Gastroesophageal sphincter (tissue), 4 donors: ENCODE measurements at regions not wholly inside any gene's neighbourhood (a gene's known extent, or its start where the extent isn't known, plus 50 kb on each side); places are given as distances from the start of the nearest gene placed in this dataset.

ENCODE experiments used
- ATAC-seq: fragments of 150-250 bp; one replicate; pipeline ENCODE4 v1.9.1; 2016; ENCODE audit warnings: mild to moderate bottlenecking, moderate library complexity
- H3K27ac ChIP-seq, 4 donors: fragments of 200-600 bp; sonication (generic) in 3 of 4; 1 replicate in 3 of 4; 2 replicates in 1 of 4; pipeline ENCODE4 v1.5.1; 2016 to 2019
- H3K27me3 ChIP-seq: fragments of 200-600 bp; sonication (generic); one replicate; pipeline ENCODE4 v1.5.1; 2019
- H3K36me3 ChIP-seq, 2 donors: fragments of 200-600 bp; sonication (generic); one replicate each; pipeline ENCODE4 v1.5.1; 2019; ENCODE audit warnings: control low read depth in 1 of 2
- H3K4me1 ChIP-seq, 3 donors: fragments of 200-600 bp; sonication (generic); 1 replicate in 2 of 3; 2 replicates in 1 of 3; pipeline ENCODE4 v1.5.1; 2016 to 2019; ENCODE audit warnings: control low read depth in 2 of 3
- H3K4me3 ChIP-seq, 2 donors: fragments of 200-600 bp; sonication (generic); one replicate each; pipeline ENCODE4 v1.5.1; 2019; ENCODE audit warnings: mild to moderate bottlenecking in 1 of 2, moderate library complexity in 1 of 2
- H3K9me3 ChIP-seq, 3 donors: fragments of 200-600 bp; sonication (generic); one replicate each; pipeline ENCODE4 v1.5.1; 2017 to 2019; ENCODE audit warnings: control low read depth in 2 of 3
- EP300 ChIP-seq: sonication (generic); formaldehyde crosslinking; IDR thresholded peaks from one replicate; pipeline ENCODE4 v1.6.1; 2017; ENCODE audit warnings: antibody characterized with exemption, mild to moderate bottlenecking
- POLR2A ChIP-seq, 2 donors: fragments of 450-650 bp; IDR thresholded peaks; one replicate each; pipeline ENCODE4 v1.6.1; 2017; ENCODE audit warnings: antibody characterized with exemption in 2 of 2, mild to moderate bottlenecking in 2 of 2, moderate library complexity in 1 of 2
- POLR2AphosphoS5 ChIP-seq: sonication (generic); formaldehyde crosslinking; IDR thresholded peaks from one replicate; pipeline ENCODE4 v1.6.1; 2017; ENCODE audit warnings: antibody characterized with exemption
- WGBS, 2 donors: methylation state at CpG; one replicate each; pipeline ENCODE4 v1.1.5; 2018; ENCODE audit warnings: low coverage in 1 of 2; 5-methylcytosine and 5-hydroxymethylcytosine counted together
- TF ChIP-seq, protein P1 (sequence below), 4 experiments: fragments of 200-600 bp in 2 of 4; fragments of 450-650 bp in 2 of 4; sonication (generic) in 1 of 4; IDR thresholded peaks; one replicate each; pipeline ENCODE4 v1.5.1; 2017 to 2019; ENCODE audit warnings: antibody characterized with exemption in 4 of 4, mild to moderate bottlenecking in 2 of 4, moderate library complexity in 2 of 4

DNA sequence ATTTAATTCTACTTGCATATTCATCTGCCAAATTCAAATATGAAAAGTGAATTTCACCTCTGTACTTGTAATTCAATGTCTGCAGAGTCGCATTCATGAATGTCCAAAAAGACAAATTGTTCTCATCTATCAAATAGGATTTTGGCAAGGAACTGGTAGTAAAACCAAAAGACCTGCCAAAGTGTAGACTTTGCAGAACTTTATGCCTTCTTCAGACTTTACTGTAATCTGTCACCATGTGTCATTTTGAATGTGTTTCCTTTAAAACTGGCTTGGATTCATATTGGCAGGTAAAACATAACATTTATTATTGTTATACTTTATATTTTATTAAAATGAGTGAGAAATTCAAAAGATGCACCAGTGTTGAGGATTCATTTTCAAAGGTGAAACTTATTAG, 701.9 kb upstream of the LINC00305 start:
- no peak overlapping the region for H3K27ac ChIP-seq
- no peaks in the 10 kb centered on the region for H3K9me3 ChIP-seq
- TF ChIP-seq EP300 = no peak
- TF ChIP-seq POLR2A (IDR thresholded peaks at IDR 0.05) = no peak
- no peak for TF ChIP-seq POLR2AphosphoS5
- TF ChIP-seq, protein P1, sequence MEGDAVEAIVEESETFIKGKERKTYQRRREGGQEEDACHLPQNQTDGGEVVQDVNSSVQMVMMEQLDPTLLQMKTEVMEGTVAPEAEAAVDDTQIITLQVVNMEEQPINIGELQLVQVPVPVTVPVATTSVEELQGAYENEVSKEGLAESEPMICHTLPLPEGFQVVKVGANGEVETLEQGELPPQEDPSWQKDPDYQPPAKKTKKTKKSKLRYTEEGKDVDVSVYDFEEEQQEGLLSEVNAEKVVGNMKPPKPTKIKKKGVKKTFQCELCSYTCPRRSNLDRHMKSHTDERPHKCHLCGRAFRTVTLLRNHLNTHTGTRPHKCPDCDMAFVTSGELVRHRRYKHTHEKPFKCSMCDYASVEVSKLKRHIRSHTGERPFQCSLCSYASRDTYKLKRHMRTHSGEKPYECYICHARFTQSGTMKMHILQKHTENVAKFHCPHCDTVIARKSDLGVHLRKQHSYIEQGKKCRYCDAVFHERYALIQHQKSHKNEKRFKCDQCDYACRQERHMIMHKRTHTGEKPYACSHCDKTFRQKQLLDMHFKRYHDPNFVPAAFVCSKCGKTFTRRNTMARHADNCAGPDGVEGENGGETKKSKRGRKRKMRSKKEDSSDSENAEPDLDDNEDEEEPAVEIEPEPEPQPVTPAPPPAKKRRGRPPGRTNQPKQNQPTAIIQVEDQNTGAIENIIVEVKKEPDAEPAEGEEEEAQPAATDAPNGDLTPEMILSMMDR (IDR thresholded peaks at IDR 0.05) = no peak
- H3K36me3 ChIP-seq = no peaks in the 10 kb centered on the region
- no peaks in the 10 kb centered on the region for H3K4me1 ChIP-seq
- no peaks in the 10 kb centered on the region for H3K27me3 ChIP-seq
- 11 to 33% methylated on average over 1 of the region's 1 CpG for WGBS, 2 donors
- ATAC-seq = no peak
- no peak overlapping the region for H3K4me3 ChIP-seq

DNA sequence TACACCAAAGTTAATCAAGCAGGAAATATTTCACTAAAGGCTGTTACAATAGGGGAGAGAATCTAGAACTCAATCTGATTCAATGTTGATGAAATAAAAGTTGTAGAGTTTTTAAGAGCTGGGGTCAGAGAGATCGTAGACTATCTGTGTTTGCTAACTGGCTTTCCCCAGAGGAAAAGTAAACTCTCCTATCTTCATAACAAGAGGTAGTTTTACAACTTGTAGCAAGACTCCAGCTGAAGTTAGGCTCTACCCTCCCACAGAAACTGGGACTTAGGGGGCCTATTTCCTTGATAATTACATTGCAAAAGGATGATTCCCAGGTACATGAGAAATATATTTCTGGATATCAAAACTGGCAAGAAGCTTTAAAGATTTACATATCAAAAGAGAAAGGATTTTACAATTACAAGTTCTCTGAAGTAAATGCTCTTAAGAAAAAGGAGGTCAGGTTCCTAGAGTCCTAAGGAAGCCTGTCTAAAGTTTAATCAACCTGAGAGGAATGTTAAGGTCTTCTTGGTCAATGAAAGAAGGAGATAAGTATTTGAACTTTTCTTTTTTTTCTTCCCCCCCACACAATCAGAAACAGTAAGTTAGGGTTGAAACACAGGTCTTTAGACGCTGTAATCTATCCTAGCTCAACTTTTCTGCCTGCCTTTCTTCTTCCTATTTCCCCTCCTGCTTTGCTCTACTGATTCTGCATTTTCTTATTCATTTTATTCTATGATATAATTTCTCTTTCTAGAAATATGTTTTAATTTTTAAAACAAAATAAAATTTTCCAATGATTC, 692.2 kb upstream of the LINC00305 start:
- H3K4me1 ChIP-seq = no peaks in the 10 kb centered on the region
- H3K27me3 ChIP-seq = no peaks in the 10 kb centered on the region
- ATAC-seq = no peak
- no peaks in the 10 kb centered on the region for H3K9me3 ChIP-seq
- no peaks in the 10 kb centered on the region for H3K36me3 ChIP-seq
- no peak overlapping the region for H3K27ac ChIP-seq
- TF ChIP-seq POLR2A (IDR thresholded peaks at IDR 0.05) (no peak), EP300 (no peak), POLR2AphosphoS5 (no peak)
- TF ChIP-seq, protein P1 (IDR thresholded peaks at IDR 0.05) = no peak
- no peak overlapping the region for H3K4me3 ChIP-seq
- 67 to 81% methylated on average over 2 of the region's 2 CpGs for WGBS, 2 donors

DNA sequence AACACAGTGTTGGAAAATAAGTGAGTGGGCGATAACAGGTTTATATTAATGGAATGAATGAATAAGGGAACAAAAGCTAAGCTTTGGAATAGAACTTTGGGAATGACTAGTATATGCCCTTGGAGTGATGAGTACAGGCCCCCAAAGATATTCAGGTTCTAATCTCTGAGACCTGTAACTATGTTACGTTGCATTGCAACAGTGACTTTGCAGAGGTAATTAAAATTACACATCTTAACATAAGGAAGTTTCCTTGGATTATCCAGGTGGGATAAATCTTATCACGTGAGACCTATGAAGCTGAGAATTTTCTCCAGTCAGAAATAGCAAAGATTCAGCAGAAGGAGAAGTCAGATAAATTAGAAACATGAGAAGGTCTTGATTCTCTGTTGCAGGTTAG, 661.5 kb upstream of the LINC00305 start:
- WGBS, 2 donors = 86 to 88% methylated on average over 3 of the region's 3 CpGs
- TF ChIP-seq POLR2AphosphoS5 (no peak), POLR2A (IDR thresholded peaks at IDR 0.05) (no peak), EP300 (no peak)
- TF ChIP-seq, protein P1 (IDR thresholded peaks at IDR 0.05) = no peak
- ATAC-seq = no peak
- Histone ChIP-seq H3K27ac (no peak overlapping the region), H3K9me3 (no peaks in the 10 kb centered on the region), H3K4me3 (no peak overlapping the region), H3K4me1 (no peaks in the 10 kb centered on the region), H3K36me3 (no peaks in the 10 kb centered on the region), H3K27me3 (no peaks in the 10 kb centered on the region)

DNA sequence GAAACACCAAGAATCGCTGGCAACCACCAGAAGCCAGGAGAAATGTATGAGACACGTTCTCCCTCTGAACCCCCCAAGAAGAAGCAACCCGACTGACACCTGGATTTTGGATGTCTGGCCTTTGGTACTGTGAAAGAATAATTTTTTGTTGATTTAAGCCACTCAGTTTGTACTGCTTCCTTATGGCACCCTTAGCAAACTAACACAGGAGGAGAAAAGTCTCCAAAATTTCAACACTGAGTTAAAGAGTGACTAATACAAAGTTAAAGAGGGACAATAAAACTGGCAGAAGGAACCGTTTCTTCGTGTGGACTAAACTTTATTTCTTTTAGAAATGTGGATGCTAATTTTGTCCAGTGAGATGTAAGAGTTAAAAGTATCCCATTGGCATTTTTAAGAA, 660.9 kb upstream of the LINC00305 start:
- Histone ChIP-seq H3K4me1 (no peaks in the 10 kb centered on the region), H3K36me3 (no peaks in the 10 kb centered on the region), H3K9me3 (no peaks in the 10 kb centered on the region), H3K27ac (no peak overlapping the region), H3K4me3 (no peak overlapping the region), H3K27me3 (no peaks in the 10 kb centered on the region)
- TF ChIP-seq POLR2A (IDR thresholded peaks at IDR 0.05) = no peak
- TF ChIP-seq POLR2AphosphoS5 = no peak
- TF ChIP-seq, protein P1 (IDR thresholded peaks at IDR 0.05) = no peak
- TF ChIP-seq EP300 = no peak
- 54% methylated on average over 5 of the region's 5 CpGs for WGBS, 2 donors
- no peak for ATAC-seq

DNA sequence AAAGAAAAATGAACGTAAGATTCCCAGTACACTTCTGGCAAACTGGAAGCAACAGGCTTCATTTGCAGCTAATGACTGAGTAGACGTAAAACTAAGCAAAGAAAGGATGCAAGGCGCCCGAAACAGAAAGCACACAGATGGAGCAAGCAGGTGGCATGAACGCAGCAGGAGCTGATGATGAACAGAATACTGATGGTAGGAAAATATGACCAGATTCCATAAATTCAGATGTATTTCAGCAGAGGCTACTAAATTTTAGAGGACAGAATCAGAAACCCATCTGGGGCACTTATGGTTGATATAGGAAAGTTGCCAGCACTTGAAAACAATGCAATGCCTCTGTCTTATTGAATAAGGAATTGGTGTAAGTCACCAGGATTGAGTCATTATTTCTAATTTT, 658.7 kb upstream of the LINC00305 start:
- Histone ChIP-seq H3K9me3 (no peaks in the 10 kb centered on the region), H3K4me3 (no peak overlapping the region), H3K27me3 (no peaks in the 10 kb centered on the region), H3K27ac (no peak overlapping the region), H3K36me3 (no peaks in the 10 kb centered on the region), H3K4me1 (no peaks in the 10 kb centered on the region)
- WGBS, 2 donors = 80 to 100% methylated on average over 1 to 5 of the region's 5 CpGs
- ATAC-seq = no peak
- TF ChIP-seq POLR2A (IDR thresholded peaks at IDR 0.05) (no peak), POLR2AphosphoS5 (no peak), EP300 (no peak)
- TF ChIP-seq, protein P1 (IDR thresholded peaks at IDR 0.05) = no peak
